ENCODE measurements at regions not wholly inside any gene's neighbourhood (a gene's known extent, or its start where the extent isn't known, plus 50 kb on each side); places are given as distances from the start of the nearest gene placed in this dataset.

- H3K27me3 ChIP-seq (replicated peaks in 1 of 2; ENCODE audit: control insufficient read depth in 2 of 2, insufficient read depth in 2 of 2, low read length in 1 of 2): peaks cover 0 to 1% of the 10 kb centered on the region in 2 experiments; a peak in 2 of 4 replicates
- H4K20me1 ChIP-seq (ENCODE audit: control insufficient read depth, insufficient read depth): no peaks in the 10 kb centered on the region
- H3K4me2 ChIP-seq (ENCODE audit: control insufficient read depth, insufficient read depth): no peak overlapping the region
- POLR2A ChIA-PET: no interaction called here
- SMC1A ChIA-PET (ENCODE audit: uncharacterized antibody, unreplicated experiment): no interaction called here
- RAD21 ChIA-PET (ENCODE audit: unreplicated experiment): no interaction called here
- 41% methylated on average over 6 of the region's 6 CpGs for WGBS (ENCODE audit: insufficient coverage, insufficient replicate concordance, low lambda C conversion rate, missing lambda C conversion rate)
- in situ Hi-C loops (cut with MboI): no loop called here
- intact Hi-C loops (cut with micrococcal nuclease; ENCODE audit: unreplicated experiment): no loop called here
- no TSS peak for BruUV-seq (replicated peaks)
- H3K4me3 ChIP-seq: no peak overlapping the region
- H3K9ac ChIP-seq (ENCODE audit: control insufficient read depth, insufficient read depth, low read length): no peak overlapping the region
- H3K27ac ChIP-seq (ENCODE audit: control insufficient read depth, insufficient read depth): no peak overlapping the region
- no peaks in the 10 kb centered on the region for H3K4me1 ChIP-seq (ENCODE audit: control insufficient read depth, insufficient read depth, low read length)
- no peak overlapping the region for H2AFZ ChIP-seq (ENCODE audit: control insufficient read depth, low read depth, low read length)
- CTCF ChIA-PET: no interaction called here
- ATAC-seq: no peak
- H3K79me2 ChIP-seq (ENCODE audit: control insufficient read depth, insufficient read depth, low read length): no peaks in the 10 kb centered on the region
- H3K36me3 ChIP-seq (ENCODE audit: control insufficient read depth in 2 of 2, insufficient read depth in 2 of 2, low read length in 1 of 2): no peaks in the 10 kb centered on the region
- FAIRE-seq: no peak
- no peaks in the 10 kb centered on the region for H3K9me3 ChIP-seq (replicated peaks; ENCODE audit: control insufficient read depth, insufficient read depth, low read length)
- DNase-seq (ENCODE audit: low read depth, low spot score): no peak
- TF ChIP-seq, protein P1, sequence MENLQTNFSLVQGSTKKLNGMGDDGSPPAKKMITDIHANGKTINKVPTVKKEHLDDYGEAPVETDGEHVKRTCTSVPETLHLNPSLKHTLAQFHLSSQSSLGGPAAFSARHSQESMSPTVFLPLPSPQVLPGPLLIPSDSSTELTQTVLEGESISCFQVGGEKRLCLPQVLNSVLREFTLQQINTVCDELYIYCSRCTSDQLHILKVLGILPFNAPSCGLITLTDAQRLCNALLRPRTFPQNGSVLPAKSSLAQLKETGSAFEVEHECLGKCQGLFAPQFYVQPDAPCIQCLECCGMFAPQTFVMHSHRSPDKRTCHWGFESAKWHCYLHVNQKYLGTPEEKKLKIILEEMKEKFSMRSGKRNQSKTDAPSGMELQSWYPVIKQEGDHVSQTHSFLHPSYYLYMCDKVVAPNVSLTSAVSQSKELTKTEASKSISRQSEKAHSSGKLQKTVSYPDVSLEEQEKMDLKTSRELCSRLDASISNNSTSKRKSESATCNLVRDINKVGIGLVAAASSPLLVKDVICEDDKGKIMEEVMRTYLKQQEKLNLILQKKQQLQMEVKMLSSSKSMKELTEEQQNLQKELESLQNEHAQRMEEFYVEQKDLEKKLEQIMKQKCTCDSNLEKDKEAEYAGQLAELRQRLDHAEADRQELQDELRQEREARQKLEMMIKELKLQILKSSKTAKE (IDR thresholded peaks at IDR 0.05; ENCODE audit: low read depth, poor library complexity, severe bottlenecking): no peak
- TF ChIP-seq SREBF1 (IDR thresholded peaks at IDR 0.05; ENCODE audit: low read length) (no peak), REST (IDR thresholded peaks at IDR 0.05; ENCODE audit: low read depth, low read length) (no peak), ETV6 (conservative IDR thresholded peaks at IDR 0.05 in 1 of 2, IDR thresholded peaks at IDR 0.05 in 1 of 2; ENCODE audit: borderline replicate concordance in 1 of 2, low read depth in 1 of 2) (no peak), ZNF274 (IDR thresholded peaks at IDR 0.05; ENCODE audit: insufficient read depth, insufficient read length) (no peak), POLR2AphosphoS5 (IDR thresholded peaks at IDR 0.05; ENCODE audit: low read length) (no peak), ZNF687 (IDR thresholded peaks at IDR 0.05) (no peak), DPF2 (IDR thresholded peaks at IDR 0.05) (no peak)
- TF ChIP-seq, protein P2, sequence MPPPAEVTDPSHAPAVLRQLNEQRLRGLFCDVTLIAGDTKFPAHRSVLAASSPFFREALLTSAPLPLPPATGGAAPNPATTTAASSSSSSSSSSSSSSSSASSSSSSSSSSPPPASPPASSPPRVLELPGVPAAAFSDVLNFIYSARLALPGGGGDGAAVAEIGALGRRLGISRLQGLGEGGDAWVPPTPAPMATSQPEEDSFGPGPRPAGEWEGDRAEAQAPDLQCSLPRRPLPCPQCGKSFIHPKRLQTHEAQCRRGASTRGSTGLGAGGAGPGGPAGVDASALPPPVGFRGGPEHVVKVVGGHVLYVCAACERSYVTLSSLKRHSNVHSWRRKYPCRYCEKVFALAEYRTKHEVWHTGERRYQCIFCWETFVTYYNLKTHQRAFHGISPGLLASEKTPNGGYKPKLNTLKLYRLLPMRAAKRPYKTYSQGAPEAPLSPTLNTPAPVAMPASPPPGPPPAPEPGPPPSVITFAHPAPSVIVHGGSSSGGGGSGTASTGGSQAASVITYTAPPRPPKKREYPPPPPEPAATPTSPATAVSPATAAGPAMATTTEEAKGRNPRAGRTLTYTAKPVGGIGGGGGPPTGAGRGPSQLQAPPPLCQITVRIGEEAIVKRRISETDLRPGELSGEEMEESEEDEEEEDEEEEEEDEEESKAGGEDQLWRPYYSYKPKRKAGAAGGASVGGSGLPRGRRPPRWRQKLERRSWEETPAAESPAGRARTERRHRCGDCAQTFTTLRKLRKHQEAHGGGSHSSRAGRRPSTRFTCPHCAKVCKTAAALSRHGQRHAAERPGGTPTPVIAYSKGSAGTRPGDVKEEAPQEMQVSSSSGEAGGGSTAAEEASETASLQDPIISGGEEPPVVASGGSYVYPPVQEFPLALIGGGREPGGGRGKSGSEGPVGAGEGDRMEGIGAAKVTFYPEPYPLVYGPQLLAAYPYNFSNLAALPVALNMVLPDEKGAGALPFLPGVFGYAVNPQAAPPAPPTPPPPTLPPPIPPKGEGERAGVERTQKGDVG (CRISPR knock-in tag; IDR thresholded peaks at IDR 0.05): no peak
- TF ChIP-seq, protein P3, sequence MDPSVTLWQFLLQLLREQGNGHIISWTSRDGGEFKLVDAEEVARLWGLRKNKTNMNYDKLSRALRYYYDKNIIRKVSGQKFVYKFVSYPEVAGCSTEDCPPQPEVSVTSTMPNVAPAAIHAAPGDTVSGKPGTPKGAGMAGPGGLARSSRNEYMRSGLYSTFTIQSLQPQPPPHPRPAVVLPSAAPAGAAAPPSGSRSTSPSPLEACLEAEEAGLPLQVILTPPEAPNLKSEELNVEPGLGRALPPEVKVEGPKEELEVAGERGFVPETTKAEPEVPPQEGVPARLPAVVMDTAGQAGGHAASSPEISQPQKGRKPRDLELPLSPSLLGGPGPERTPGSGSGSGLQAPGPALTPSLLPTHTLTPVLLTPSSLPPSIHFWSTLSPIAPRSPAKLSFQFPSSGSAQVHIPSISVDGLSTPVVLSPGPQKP (IDR thresholded peaks at IDR 0.05; ENCODE audit: low read depth, low read length): no peak
Observed at GRCh38 chr2:60614319-60614718, 60.9 kb upstream of the BCL11A start.

All from GM12878 (cell line).